ENCODE measurements at regions not wholly inside any gene's neighbourhood (a gene's known extent, or its start where the extent isn't known, plus 50 kb on each side); places are given as distances from the start of the nearest gene placed in this dataset.

GRCh38 chr3:187986514-187986934 is 167.4 kb upstream of the LPP start:
- intact Hi-C loops (cut with micrococcal nuclease): no loop called here
- no peaks in the 10 kb centered on the region for H3K27me3 ChIP-seq (ENCODE audit: insufficient read depth, low read length)
- no peaks in the 10 kb centered on the region for H3K79me2 ChIP-seq (ENCODE audit: insufficient read depth, low read length)
- no peak overlapping the region for H3K9ac ChIP-seq (ENCODE audit: low read length)
- no peaks in the 10 kb centered on the region for H4K20me1 ChIP-seq (ENCODE audit: insufficient read depth)
- ChIA-PET CTCF (no interaction called here), POLR2A (interaction anchor here (1.1 kb wide), 1 partner anchor 237 kb away, joined by 3 read pairs; no protein-coding TSS in a partner anchor), RAD21 (ENCODE audit: low non-redundant PET in 1 of 2, low total read pairs in 2 of 2, uncharacterized antibody in 2 of 2, unreplicated experiment in 2 of 2) (no interaction called here)
- peak overlapping the region; percentile 47 for H3K4me2 ChIP-seq (ENCODE audit: low read length)
- TF ChIP-seq CBX3 (IDR thresholded peaks at IDR 0.05; ENCODE audit: low read depth): 0 out of 2 replicates have a peak, but pooled peaks have one; percentile 44
- TF ChIP-seq JUND (IDR thresholded peaks at IDR 0.05): peak; percentile 58
- no peak for TF ChIP-seq MAX (IDR thresholded peaks at IDR 0.05)
- 0 out of 2 replicates have a peak, but pooled peaks have one; percentile 17 for TF ChIP-seq SP1 (IDR thresholded peaks at IDR 0.05; ENCODE audit: low read depth)
- TF ChIP-seq FOSL1 (IDR thresholded peaks at IDR 0.05; ENCODE audit: low read depth): peak; percentile 69
- H3K4me3 ChIP-seq (replicated peaks in 1 of 2; ENCODE audit: low read depth in 1 of 2, low read length in 2 of 2): no peak overlapping the region
- H2AFZ ChIP-seq (ENCODE audit: low read depth, low read length, poor library complexity, severe bottlenecking): peak overlapping the region; percentile 94
- no peaks in the 10 kb centered on the region for H3K9me2 ChIP-seq (ENCODE audit: insufficient read depth)
- ATAC-seq (peak; percentile 86), DNase-seq (ENCODE audit: low read depth, low spot score) (peak; percentile 19)
- H3K9me3 ChIP-seq (ENCODE audit: control insufficient read depth in 1 of 2, insufficient read depth in 1 of 2, low read depth in 1 of 2, low read length in 2 of 2): no peaks in the 10 kb centered on the region
- BruUV-seq (replicated peaks): no TSS peak
- peaks cover 0 to 22% of the 10 kb centered on the region in 2 experiments; a peak in 2 of 4 replicates for H3K4me1 ChIP-seq (ENCODE audit: control insufficient read depth in 1 of 2, insufficient read depth in 2 of 2, low read length in 2 of 2)
- no peaks in the 10 kb centered on the region for H3K36me3 ChIP-seq (ENCODE audit: control insufficient read depth in 1 of 2, insufficient read depth in 2 of 2, low read length in 2 of 2)
- no peak overlapping the region for H3K27ac ChIP-seq (ENCODE audit: low read depth, low read length)

GRCh38 chr3:187987187-187987586 is 166.8 kb upstream of the LPP start:
- Histone ChIP-seq H3K4me2 (ENCODE audit: low read length) (peak overlapping the region; percentile 47), H3K79me2 (ENCODE audit: insufficient read depth, low read length) (no peaks in the 10 kb centered on the region), H4K20me1 (ENCODE audit: insufficient read depth) (no peaks in the 10 kb centered on the region), H3K27ac (ENCODE audit: low read depth, low read length) (no peak overlapping the region), H3K4me3 (replicated peaks in 1 of 2; ENCODE audit: low read depth in 1 of 2, low read length in 2 of 2) (no peak overlapping the region), H3K9me2 (ENCODE audit: insufficient read depth) (no peaks in the 10 kb centered on the region), H3K9ac (ENCODE audit: low read length) (no peak overlapping the region), H3K4me1 (ENCODE audit: control insufficient read depth in 1 of 2, insufficient read depth in 2 of 2, low read length in 2 of 2) (peaks cover 0 to 22% of the 10 kb centered on the region in 2 experiments; a peak in 2 of 4 replicates), H3K27me3 (ENCODE audit: insufficient read depth, low read length) (no peaks in the 10 kb centered on the region), H3K9me3 (ENCODE audit: control insufficient read depth in 1 of 2, insufficient read depth in 1 of 2, low read depth in 1 of 2, low read length in 2 of 2) (no peaks in the 10 kb centered on the region), H3K36me3 (ENCODE audit: control insufficient read depth in 1 of 2, insufficient read depth in 2 of 2, low read length in 2 of 2) (no peaks in the 10 kb centered on the region), H2AFZ (ENCODE audit: low read depth, low read length, poor library complexity, severe bottlenecking) (no peak overlapping the region)
- intact Hi-C loops (cut with micrococcal nuclease): no loop called here
- POLR2A ChIA-PET: no interaction called here
- RAD21 ChIA-PET (ENCODE audit: low non-redundant PET in 1 of 2, low total read pairs in 2 of 2, uncharacterized antibody in 2 of 2, unreplicated experiment in 2 of 2): no interaction called here
- BruUV-seq (replicated peaks): no TSS peak
- ATAC-seq: no peak
- CTCF ChIA-PET: no interaction called here
- no peak for DNase-seq (ENCODE audit: low read depth, low spot score)
- TF ChIP-seq RAD21 (IDR thresholded peaks at IDR 0.05; ENCODE audit: low read depth): no peak
- no peak for TF ChIP-seq SRF (IDR thresholded peaks at IDR 0.05; ENCODE audit: low read depth)
- TF ChIP-seq EZH2phosphoT487 (IDR thresholded peaks at IDR 0.05; ENCODE audit: borderline replicate concordance): no peak
- no peak for TF ChIP-seq POLR2AphosphoS5 (IDR thresholded peaks at IDR 0.05; ENCODE audit: low read depth, low read length)
- no peak for TF ChIP-seq MAX (IDR thresholded peaks at IDR 0.05)
- TF ChIP-seq FOSL1 (IDR thresholded peaks at IDR 0.05; ENCODE audit: low read depth): no peak; the same call in 1 of the 2 replicates
- TF ChIP-seq SP1 (IDR thresholded peaks at IDR 0.05; ENCODE audit: low read depth): no peak
- no peak for TF ChIP-seq CTCF (IDR thresholded peaks at IDR 0.05 in 2 of 3, conservative IDR thresholded peaks at IDR 0.05 in 1 of 3; ENCODE audit: borderline replicate concordance in 1 of 3, insufficient read depth in 1 of 3, low read depth in 2 of 3, low read length in 2 of 3)
- TF ChIP-seq REST (IDR thresholded peaks at IDR 0.05; ENCODE audit: low read depth): no peak
- TF ChIP-seq POLR2A (IDR thresholded peaks at IDR 0.05; ENCODE audit: borderline replicate concordance, extremely low read depth, insufficient read depth, insufficient read length): no peak
- TF ChIP-seq CBX3 (IDR thresholded peaks at IDR 0.05; ENCODE audit: low read depth): no peak
- TF ChIP-seq EGR1 (IDR thresholded peaks at IDR 0.05; ENCODE audit: low read depth): no peak
- no peak for TF ChIP-seq ZNF274 (IDR thresholded peaks at IDR 0.05; ENCODE audit: low read depth, low read length)
- no peak for TF ChIP-seq ZFX (IDR thresholded peaks at IDR 0.05)
- TF ChIP-seq ATF3 (IDR thresholded peaks at IDR 0.05): no peak

All from HCT116 (cell line).